Activated B cell treated with CpG ODN at 0.5 μM for 24 hours (primary cell): ENCODE measurements at regions not wholly inside any gene's neighbourhood (a gene's known extent, or its start where the extent isn't known, plus 50 kb on each side); places are given as distances from the start of the nearest gene placed in this dataset.
A peak's percentile ranks its signal among the peaks of the same experiment; 100 is the strongest.

Experiments
- ATAC-seq: fragments of 200-7000 bp; cut with Tn5 transposase; one replicate; pipeline ENCODE4 v1.10.0; 2021; ENCODE audit warnings: low read depth, mild to moderate bottlenecking, moderate library complexity
- CTCF ChIA-PET: fragments of 350-600 bp; sonication (Branson Sonifier 250); formaldehyde crosslinking; loops from one replicate; lab custom pipeline; 2021; ENCODE audit warnings: antibody characterized with exemption; lab: Charles Lee
- POLR2A ChIA-PET: fragments of 350-600 bp; sonication (Branson Sonifier 250); formaldehyde crosslinking; loops from one replicate; lab custom pipeline; 2021; ENCODE audit warnings: antibody characterized with exemption; lab: Charles Lee
- DNase-seq: peaks from one replicate; pipeline ENCODE4 v3.0.0; 2022
- H3K27ac Mint-ChIP-seq: one replicate; pipeline ENCODE4 v1.8.0; 2020; ENCODE audit warnings: mixed read lengths
- H3K27me3 Mint-ChIP-seq: one replicate; pipeline ENCODE4 v1.8.0; 2021; ENCODE audit warnings: mixed read lengths
- H3K36me3 Mint-ChIP-seq: one replicate; pipeline ENCODE4 v1.8.0; 2021; ENCODE audit warnings: low read depth, mixed read lengths
- H3K4me1 Mint-ChIP-seq: one replicate; pipeline ENCODE4 v1.8.0; 2021; ENCODE audit warnings: mixed read lengths
- H3K4me3 Mint-ChIP-seq: one replicate; pipeline ENCODE4 v1.8.0; 2020; ENCODE audit warnings: mild to moderate bottlenecking, mixed read lengths
- H3K9me3 Mint-ChIP-seq: one replicate; pipeline ENCODE4 v1.8.0; 2020; ENCODE audit warnings: mixed read lengths
- intact Hi-C: fragments of 100-400 bp; cut with micrococcal nuclease; formaldehyde crosslinking; loops from one replicate; pipeline ENCODE4 v1.15.1; 2024
- TF ChIP-seq, protein P1 (sequence below): fragments of 200-600 bp; IDR thresholded peaks from one replicate; pipeline ENCODE4 v1.8.0; 2022; ENCODE audit warnings: antibody characterized with exemption, mild to moderate bottlenecking

- Mint-ChIP-seq H3K4me1 (peaks cover 21% of the 10 kb centered on the region), H3K4me3 (peak overlapping the region; percentile 73), H3K9me3 (no peaks in the 10 kb centered on the region), H3K27me3 (peaks cover 12% of the 10 kb centered on the region), H3K36me3 (no peaks in the 10 kb centered on the region), H3K27ac (no peak overlapping the region)
- ChIA-PET POLR2A (interaction anchor here (0.6 to 1.0 kb wide), 2 partner anchors 219 to 343 kb away, joined by 4 to 6 read pairs; no protein-coding TSS in a partner anchor), CTCF (interaction anchor here (1.0 to 7.7 kb wide), 11 partner anchors 8 to 605 kb away, joined by 3 to 247 read pairs (median 8); no protein-coding TSS in a partner anchor)
- TF ChIP-seq, protein P1, sequence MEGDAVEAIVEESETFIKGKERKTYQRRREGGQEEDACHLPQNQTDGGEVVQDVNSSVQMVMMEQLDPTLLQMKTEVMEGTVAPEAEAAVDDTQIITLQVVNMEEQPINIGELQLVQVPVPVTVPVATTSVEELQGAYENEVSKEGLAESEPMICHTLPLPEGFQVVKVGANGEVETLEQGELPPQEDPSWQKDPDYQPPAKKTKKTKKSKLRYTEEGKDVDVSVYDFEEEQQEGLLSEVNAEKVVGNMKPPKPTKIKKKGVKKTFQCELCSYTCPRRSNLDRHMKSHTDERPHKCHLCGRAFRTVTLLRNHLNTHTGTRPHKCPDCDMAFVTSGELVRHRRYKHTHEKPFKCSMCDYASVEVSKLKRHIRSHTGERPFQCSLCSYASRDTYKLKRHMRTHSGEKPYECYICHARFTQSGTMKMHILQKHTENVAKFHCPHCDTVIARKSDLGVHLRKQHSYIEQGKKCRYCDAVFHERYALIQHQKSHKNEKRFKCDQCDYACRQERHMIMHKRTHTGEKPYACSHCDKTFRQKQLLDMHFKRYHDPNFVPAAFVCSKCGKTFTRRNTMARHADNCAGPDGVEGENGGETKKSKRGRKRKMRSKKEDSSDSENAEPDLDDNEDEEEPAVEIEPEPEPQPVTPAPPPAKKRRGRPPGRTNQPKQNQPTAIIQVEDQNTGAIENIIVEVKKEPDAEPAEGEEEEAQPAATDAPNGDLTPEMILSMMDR: no peak
- intact Hi-C loops: loop anchor here (5.0 to 10.0 kb wide), 2 partner anchors 1049 to 1399 kb away; partner anchors contain the start of genes HSPH1 and SLC46A3
- DNase-seq (no peak), ATAC-seq (no peak)
Measured at GRCh38 chr13:30113551-30113950, 193.8 kb downstream of the KATNAL1 start.

GRCh38 chr13:30112602-30113435 lies 194.5 kb downstream of the KATNAL1 start:
- POLR2A ChIA-PET: interaction anchor here (0.6 to 1.0 kb wide), 3 partner anchors 262 to 342 kb away, joined by 3 to 6 read pairs (median 3); partner anchors contain the start of gene UBL3
- intact Hi-C loops: loop anchor here (5.0 to 10.0 kb wide), 2 partner anchors 1049 to 1398 kb away; partner anchors contain the start of genes HSPH1 and SLC46A3
- TF ChIP-seq, protein P1: peak; percentile 95
- Mint-ChIP-seq H3K36me3 (no peaks in the 10 kb centered on the region), H3K27ac (no peak overlapping the region), H3K9me3 (no peaks in the 10 kb centered on the region), H3K4me1 (peaks cover 21% of the 10 kb centered on the region), H3K4me3 (peak overlapping the region; percentile 73), H3K27me3 (peaks cover 8% of the 10 kb centered on the region)
- CTCF ChIA-PET: interaction anchor here (1.0 to 7.7 kb wide), 16 partner anchors 9 to 658 kb away, joined by 3 to 247 read pairs (median 4); no protein-coding TSS in a partner anchor
- DNase-seq (peak; percentile 58), ATAC-seq (peak; percentile 72)

- intact Hi-C loops: loop anchor here (5.0 to 10.0 kb wide), 2 partner anchors 1050 to 1397 kb away; partner anchors contain the start of genes HSPH1 and SLC46A3
- H3K4me3 Mint-ChIP-seq: no peak overlapping the region
- H3K27ac Mint-ChIP-seq: no peak overlapping the region
Measured at GRCh38 chr13:30111810-30112209, 195.5 kb downstream of the KATNAL1 start.

GRCh38 chr13:30110301-30111070 lies 196.9 kb downstream of the KATNAL1 start:
- DNase-seq (no peak), ATAC-seq (no peak)
- H3K9me3 Mint-ChIP-seq: no peaks in the 10 kb centered on the region
- H3K36me3 Mint-ChIP-seq: no peaks in the 10 kb centered on the region
- intact Hi-C loops: loop anchor here (5.0 to 10.0 kb wide), 2 partner anchors 1052 to 1396 kb away; partner anchors contain the start of genes HSPH1 and SLC46A3
- H3K4me1 Mint-ChIP-seq: peaks cover 21% of the 10 kb centered on the region
- ChIA-PET POLR2A (interaction anchor here (0.6 kb wide), 1 partner anchor 552 kb away, joined by 3 read pairs; no protein-coding TSS in a partner anchor), CTCF (interaction anchor here (1.9 to 7.7 kb wide), 2 partner anchors 338 to 602 kb away, joined by 5 to 247 read pairs; no protein-coding TSS in a partner anchor)
- no peak overlapping the region for H3K4me3 Mint-ChIP-seq
- H3K27ac Mint-ChIP-seq: no peak overlapping the region
- TF ChIP-seq, protein P1: no peak
- no peaks in the 10 kb centered on the region for H3K27me3 Mint-ChIP-seq

More at GRCh38 chr13:30111810-30112209, 195.5 kb downstream of the KATNAL1 start:
- no peak for DNase-seq
- TF ChIP-seq, protein P1: no peak
- no peak for ATAC-seq
- Mint-ChIP-seq H3K36me3 (no peaks in the 10 kb centered on the region), H3K4me1 (peaks cover 21% of the 10 kb centered on the region), H3K9me3 (no peaks in the 10 kb centered on the region), H3K27me3 (no peaks in the 10 kb centered on the region)
- CTCF ChIA-PET: interaction anchor here (1.0 to 7.7 kb wide), 11 partner anchors 21 to 657 kb away, joined by 3 to 247 read pairs (median 4); no protein-coding TSS in a partner anchor
- POLR2A ChIA-PET: no interaction called here
